GM13976 (cell line): ENCODE measurements at regions not wholly inside any gene's neighbourhood (a gene's known extent, or its start where the extent isn't known, plus 50 kb on each side); places are given as distances from the start of the nearest gene placed in this dataset.
"Not testable (repeated sequence)": the region's sequence is repeated elsewhere in the genome, so short reads cannot be mapped to it uniquely, and the experiment has no call there.

Experiments used
- DNase-seq: peaks from one replicate; pipeline ENCODE4 v3.0.0; 2012; ENCODE audit warnings: low spot score
- in situ Hi-C: fragments of 300-500 bp; cut with MboI; formaldehyde crosslinking; loops from one replicate; pipeline ENCODE4 v1.12.0; 2022; ENCODE audit warnings: low sequenced_read_pairs, mixed read lengths, inconsistent platforms; ENCODE audit not compliant: unreplicated experiment
- TF ChIP-seq, protein P1 (sequence below): IDR thresholded peaks from 2 replicates; pipeline ENCODE4 v1.5.1; 2012; ENCODE audit warnings: borderline replicate concordance, mild to moderate bottlenecking; ENCODE audit not compliant: insufficient read depth; ENCODE audit errors: extremely low read depth, missing control alignments, control extremely low read depth

DNA sequence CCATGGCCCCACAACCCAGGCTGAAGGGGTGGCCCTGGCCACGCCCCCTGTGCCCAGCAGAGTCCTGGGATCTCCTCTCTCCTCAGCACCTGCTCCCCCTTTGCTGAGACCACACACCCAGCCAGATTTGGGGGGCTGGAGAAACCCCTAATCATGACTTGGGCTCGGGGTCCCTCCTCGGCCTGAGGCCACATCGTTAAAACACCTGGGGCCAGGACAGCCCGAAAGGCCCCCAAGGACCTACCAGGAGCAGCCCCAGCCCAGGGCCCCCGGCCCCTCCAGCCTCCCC is 116.7 kb downstream of the FAM53A start:
- DNase-seq, result no peak
- TF ChIP-seq, protein P1, sequence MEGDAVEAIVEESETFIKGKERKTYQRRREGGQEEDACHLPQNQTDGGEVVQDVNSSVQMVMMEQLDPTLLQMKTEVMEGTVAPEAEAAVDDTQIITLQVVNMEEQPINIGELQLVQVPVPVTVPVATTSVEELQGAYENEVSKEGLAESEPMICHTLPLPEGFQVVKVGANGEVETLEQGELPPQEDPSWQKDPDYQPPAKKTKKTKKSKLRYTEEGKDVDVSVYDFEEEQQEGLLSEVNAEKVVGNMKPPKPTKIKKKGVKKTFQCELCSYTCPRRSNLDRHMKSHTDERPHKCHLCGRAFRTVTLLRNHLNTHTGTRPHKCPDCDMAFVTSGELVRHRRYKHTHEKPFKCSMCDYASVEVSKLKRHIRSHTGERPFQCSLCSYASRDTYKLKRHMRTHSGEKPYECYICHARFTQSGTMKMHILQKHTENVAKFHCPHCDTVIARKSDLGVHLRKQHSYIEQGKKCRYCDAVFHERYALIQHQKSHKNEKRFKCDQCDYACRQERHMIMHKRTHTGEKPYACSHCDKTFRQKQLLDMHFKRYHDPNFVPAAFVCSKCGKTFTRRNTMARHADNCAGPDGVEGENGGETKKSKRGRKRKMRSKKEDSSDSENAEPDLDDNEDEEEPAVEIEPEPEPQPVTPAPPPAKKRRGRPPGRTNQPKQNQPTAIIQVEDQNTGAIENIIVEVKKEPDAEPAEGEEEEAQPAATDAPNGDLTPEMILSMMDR, result no peak
- in situ Hi-C loops, result no loop called here

DNA sequence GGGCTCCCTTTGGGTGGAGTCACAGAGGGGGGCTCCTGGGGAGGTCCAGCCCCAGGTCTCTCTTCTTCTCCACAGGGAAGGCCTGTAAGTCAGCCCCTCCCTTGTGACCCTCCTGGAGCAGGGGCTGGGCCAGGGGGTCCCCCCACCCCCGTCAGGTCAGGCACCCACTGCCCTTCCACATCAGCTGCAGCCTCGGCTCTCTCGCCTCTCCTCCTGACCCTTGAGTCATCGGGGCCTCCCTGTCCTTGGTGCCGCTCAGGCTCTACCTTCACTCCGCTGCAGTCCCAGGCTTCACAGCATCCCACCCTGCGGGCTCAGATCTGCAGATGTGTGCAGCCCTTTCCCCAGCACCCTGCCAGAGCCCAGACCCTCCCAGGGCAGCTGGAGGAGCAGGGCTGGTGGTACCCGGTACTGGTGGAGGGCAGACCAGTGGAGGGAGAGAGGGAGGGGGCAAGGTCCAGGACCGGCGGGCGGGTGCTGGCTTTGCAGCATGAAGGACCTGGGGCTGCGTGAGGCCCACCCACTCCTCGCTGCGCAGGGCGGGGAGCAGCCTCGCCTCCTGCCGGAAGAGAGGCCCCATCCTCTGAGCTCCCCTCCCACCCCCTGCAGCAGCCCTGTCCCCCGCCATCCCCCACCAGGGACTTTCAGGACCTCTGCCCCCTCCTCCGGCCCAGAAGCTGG is 117.1 kb downstream of the FAM53A start:
- in situ Hi-C loops, result no loop called here
- TF ChIP-seq, protein P1, result no peak
- no peak for DNase-seq

DNA sequence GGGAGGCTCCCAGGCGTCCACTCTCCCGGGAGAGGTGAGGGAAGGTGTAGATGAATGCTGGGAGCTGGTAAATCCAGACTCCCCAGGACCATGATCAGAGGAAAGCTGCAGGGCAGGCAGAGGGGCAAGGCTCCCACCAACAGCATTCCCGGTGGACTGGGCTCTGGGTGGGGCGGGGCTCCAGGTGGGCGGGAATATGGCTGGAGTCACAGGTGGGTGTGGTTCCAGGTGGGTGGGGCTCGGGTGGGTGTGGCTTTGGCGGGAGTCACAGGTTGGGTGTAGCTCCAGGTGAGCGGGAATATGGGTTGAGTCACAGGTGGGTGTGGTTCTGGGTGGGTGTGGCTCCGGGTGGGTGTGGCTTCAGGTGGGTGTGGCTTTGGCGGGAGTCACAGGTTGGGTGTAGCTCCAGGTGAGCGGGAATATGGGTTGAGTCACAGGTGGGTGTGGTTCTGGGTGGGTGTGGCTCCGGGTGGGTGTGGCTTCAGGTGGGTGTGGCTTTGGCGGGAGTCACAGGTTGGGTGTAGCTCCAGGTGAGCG is 117.7 kb downstream of the FAM53A start:
- DNase-seq, in situ Hi-C loops: not testable (repeated sequence)

DNA sequence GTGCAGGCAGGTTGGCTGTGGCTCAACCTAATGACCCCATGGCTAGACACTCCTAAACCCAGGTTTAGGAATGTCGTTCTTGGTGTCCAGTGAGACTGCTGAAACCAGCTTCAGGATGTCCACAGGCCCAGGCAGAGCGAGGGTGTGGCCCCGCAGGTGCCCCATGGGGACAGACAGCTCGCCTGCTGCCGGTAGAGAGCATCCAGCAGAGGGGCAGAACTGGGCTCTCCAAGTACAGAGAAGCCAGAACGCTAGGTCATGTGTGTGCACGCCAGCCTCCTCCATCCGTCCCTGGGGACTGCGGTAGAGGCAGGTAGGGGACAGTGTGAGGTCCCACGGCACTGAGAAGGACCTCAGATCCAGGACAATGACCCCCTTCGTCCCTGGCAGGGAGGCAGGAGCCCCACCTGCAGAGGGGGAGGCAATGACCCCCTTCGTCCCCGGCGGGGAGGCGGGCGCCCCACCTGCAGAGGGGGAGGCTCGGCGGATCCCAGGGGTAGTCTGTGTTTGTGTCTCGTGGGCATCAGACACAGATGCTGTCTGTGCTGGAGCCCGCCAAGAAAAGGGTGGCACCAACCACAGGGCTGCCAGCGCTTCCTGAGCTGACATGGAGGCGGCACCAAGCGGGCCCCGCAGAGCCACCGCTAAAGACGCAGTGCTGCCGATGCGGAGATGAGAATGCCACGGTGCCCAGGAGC is 118.4 kb downstream of the FAM53A start:
- in situ Hi-C loops, result no loop called here
- no peak for DNase-seq
- TF ChIP-seq, protein P1, result no peak

DNA sequence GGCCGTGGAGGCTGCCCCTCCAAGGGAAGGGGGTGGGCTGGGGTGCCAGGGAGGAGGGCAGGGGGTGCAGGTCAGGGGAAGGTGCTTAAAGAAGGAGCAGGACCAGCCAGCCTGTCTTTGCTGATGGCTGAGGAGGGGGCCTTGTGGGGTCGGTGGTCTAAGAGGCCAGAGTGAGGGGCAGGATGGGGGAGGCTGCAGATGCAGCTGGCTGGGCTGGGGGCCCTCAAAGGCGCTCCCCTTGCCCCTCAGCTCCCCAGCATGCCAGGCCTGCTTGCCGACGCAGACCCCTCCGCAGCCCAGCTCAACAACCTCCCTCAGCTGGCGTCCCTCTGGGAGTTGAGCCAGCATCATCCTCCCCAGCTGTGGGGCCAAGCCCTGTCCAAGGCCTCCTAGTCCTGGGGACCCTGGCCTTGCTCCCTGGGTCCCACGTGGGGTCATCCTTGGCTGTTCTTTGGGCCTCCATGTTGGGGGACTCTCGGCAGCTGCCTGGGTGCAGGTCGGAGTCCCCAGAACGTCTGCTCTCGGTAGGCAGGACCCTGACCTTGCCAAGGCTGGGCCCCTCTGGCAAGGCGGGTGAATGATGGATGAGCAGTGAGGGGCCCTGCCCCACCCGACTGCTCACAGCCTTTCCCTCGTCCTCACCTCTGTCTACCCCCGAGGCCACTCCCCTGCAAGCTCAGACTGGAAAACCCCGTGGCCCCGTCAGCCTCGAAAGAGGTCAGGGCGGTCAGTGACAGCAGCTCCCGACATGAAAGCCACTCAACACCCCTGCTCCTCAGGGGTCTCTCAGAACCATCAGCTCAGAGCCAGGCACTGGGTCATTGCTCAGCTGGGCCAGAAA is 119.4 kb downstream of the FAM53A start:
- in situ Hi-C loops, result no loop called here
- TF ChIP-seq, protein P1, result no peak
- DNase-seq, result no peak

DNA sequence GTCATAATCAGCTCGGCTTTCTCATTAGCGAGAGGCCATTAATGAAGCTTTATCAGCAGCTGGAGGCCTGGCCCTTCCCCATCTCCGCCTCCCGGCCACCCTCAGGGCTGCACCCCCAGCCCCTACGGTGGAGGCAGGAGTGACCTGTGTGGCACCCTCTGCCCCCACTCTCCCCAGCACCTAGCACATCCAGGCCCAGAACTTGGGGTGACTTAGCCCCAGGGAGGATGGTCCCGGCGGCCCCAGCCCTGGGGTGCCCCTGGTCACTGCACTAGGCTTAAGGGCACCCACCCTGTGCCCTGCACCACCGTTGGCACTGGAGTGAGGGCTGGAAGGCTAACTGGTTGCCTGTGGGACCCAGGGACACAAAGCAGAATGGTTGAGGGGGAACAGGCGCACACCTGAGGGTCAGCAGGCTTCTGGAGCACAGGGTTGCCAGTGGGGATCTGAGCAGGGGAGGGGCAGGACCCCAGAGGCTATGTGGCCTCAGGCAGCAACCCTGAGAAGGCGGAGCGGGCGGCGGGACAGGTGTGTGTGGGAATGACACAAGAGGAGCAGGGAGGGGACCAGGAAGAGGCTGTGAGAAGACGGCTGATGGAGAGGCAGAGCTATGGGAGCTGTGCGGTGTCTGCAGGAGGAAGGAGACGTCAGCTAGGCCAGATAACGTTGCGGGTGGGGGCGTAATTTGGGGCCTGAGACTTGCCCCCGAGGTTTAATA is 120.2 kb downstream of the FAM53A start:
- no peak for DNase-seq
- TF ChIP-seq, protein P1, result no peak
- in situ Hi-C loops, result no loop called here

DNA sequence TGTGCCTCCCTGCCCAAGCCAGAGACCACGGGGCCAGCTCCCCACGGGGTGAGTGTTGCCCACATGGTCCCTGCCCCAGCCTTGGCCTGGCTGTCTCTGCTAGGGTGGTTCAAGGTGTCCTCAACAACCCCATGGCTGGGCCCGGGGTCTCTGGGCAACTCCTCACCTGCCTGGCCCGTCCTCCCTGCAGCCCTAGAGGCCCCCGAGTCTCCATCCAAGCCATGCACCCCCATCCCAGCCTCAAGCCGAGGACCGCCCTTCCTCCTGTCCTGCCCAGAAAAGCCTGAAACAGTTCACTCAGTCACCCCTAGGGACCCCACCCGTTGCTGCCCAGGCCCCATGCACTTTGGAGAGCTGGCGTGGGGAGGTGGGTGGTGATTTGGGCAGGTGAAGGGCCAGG is 120.9 kb downstream of the FAM53A start:
- in situ Hi-C loops, result no loop called here
- no peak for DNase-seq
- TF ChIP-seq, protein P1, result no peak
